LNCaP clone FGC (cell line): ENCODE measurements at regions not wholly inside any gene's neighbourhood (a gene's known extent, or its start where the extent isn't known, plus 50 kb on each side); places are given as distances from the start of the nearest gene placed in this dataset.
"Not testable (repeated sequence)": the region's sequence is repeated elsewhere in the genome, so short reads cannot be mapped to it uniquely, and the experiment has no call there.

ENCODE experiments used
- DNase-seq: peaks from one replicate; pipeline ENCODE4 v3.0.0-alpha.2; 2011; ENCODE audit warnings: low read depth
- H3K4me3 ChIP-seq: 2 replicates; pipeline ENCODE4 v1.5.1; 2011; ENCODE audit warnings: mild to moderate bottlenecking, low read depth, low read length, control low read depth
- CTCF ChIP-seq: IDR thresholded peaks from 2 replicates; pipeline ENCODE4 v1.5.1; 2012; ENCODE audit warnings: mild to moderate bottlenecking; ENCODE audit not compliant: control insufficient read depth, insufficient read depth; ENCODE audit errors: extremely low read depth

GRCh38 chr7:48847917-48848316 lies 76.4 kb upstream of the CDC14C start:
- no peak overlapping the region for H3K4me3 ChIP-seq
- DNase-seq, result no peak
- TF ChIP-seq CTCF, result no peak

GRCh38 chr7:48860447-48860846 lies 63.9 kb upstream of the CDC14C start:
- not testable (repeated sequence) for DNase-seq, H3K4me3 ChIP-seq

- H3K4me3 ChIP-seq, result no peak overlapping the region
- TF ChIP-seq CTCF, result no peak
- no peak for DNase-seq
Measured at GRCh38 chr7:48868916-48869315, 55.4 kb upstream of the CDC14C start.

GRCh38 chr7:48872548-48872947 lies 51.8 kb upstream of the CDC14C start:
- no peak overlapping the region for H3K4me3 ChIP-seq
- no peak for TF ChIP-seq CTCF
- DNase-seq, result no peak
